Adrenal gland (tissue), 5 donors: ENCODE measurements at regions not wholly inside any gene's neighbourhood (a gene's known extent, or its start where the extent isn't known, plus 50 kb on each side); places are given as distances from the start of the nearest gene placed in this dataset.

Source experiments
- CTCF ChIP-seq, 6 experiments: fragments of 450-650 bp in 4 of 6; fragments of 200-600 bp in 2 of 6; sonication (generic) in 1 of 6; IDR thresholded peaks; 1 replicate in 5 of 6; 2 replicates in 1 of 6; pipeline versions ENCODE4 v1.5.1 to v1.8.0; 2016 to 2021; ENCODE audit warnings: antibody characterized with exemption in 6 of 6, mild to moderate bottlenecking in 2 of 6, moderate library complexity in 1 of 6
- POLR2A ChIP-seq, 2 donors: fragments of 450-650 bp; IDR thresholded peaks; one replicate each; pipeline ENCODE4 v1.6.1; 2017; ENCODE audit warnings: antibody characterized with exemption in 2 of 2, mild to moderate bottlenecking in 2 of 2, moderate library complexity in 1 of 2
- donor health status: DM: no; HTN: no; CAD: no.

- TF ChIP-seq POLR2A (IDR thresholded peaks at IDR 0.05), result no peak
- TF ChIP-seq CTCF (IDR thresholded peaks at IDR 0.05), result no peak
These were observed 254.9 kb downstream of the MAFB start for GRCh38 chr20:40434122-40434521.
